Hindlimb muscle (tissue), 1 donor: ENCODE measurements at regions not wholly inside any gene's neighbourhood (a gene's known extent, or its start where the extent isn't known, plus 50 kb on each side); places are given as distances from the start of the nearest gene placed in this dataset.
"Not testable (repeated sequence)": the region's sequence is repeated elsewhere in the genome, so short reads cannot be mapped to it uniquely, and the experiment has no call there.

Source experiments
- DNase-seq: peaks from one replicate; pipeline ENCODE4 v3.0.0-alpha.2; 2013

- no peak for DNase-seq
These were observed 780.4 kb upstream of the SLITRK6 start for GRCh38 chr13:86579662-86580061.

- no peak for DNase-seq
These were observed 782.5 kb upstream of the SLITRK6 start for GRCh38 chr13:86581706-86582105.

GRCh38 chr13:86584301-86584700, 785.1 kb upstream of the SLITRK6 start:
- DNase-seq, result no peak

GRCh38 chr13:86585835-86586234, 786.6 kb upstream of the SLITRK6 start:
- peak; percentile 90 for DNase-seq

- no peak for DNase-seq
These were observed 792.6 kb upstream of the SLITRK6 start for GRCh38 chr13:86591862-86592261.

- DNase-seq, result no peak
These were observed 802.1 kb upstream of the SLITRK6 start for GRCh38 chr13:86601351-86601750.

GRCh38 chr13:86606264-86606663, 807.0 kb upstream of the SLITRK6 start:
- no peak for DNase-seq

- DNase-seq, result no peak
These were observed 809.5 kb upstream of the SLITRK6 start for GRCh38 chr13:86608701-86609100.

- DNase-seq, result no peak
These were observed 834.1 kb upstream of the SLITRK6 start for GRCh38 chr13:86633346-86633745.

- DNase-seq, result not testable (repeated sequence)
These were observed 852.0 kb upstream of the SLITRK6 start for GRCh38 chr13:86651171-86651570.

GRCh38 chr13:86653009-86653408, 853.8 kb upstream of the SLITRK6 start:
- no peak for DNase-seq

- no peak for DNase-seq
These were observed 856.3 kb upstream of the SLITRK6 start for GRCh38 chr13:86655561-86655960.

- DNase-seq, result no peak
These were observed 860.9 kb upstream of the SLITRK6 start for GRCh38 chr13:86660090-86660489.

- DNase-seq, result no peak
These were observed 866.6 kb upstream of the SLITRK6 start for GRCh38 chr13:86665842-86666241.

- no peak for DNase-seq
These were observed 874.8 kb upstream of the SLITRK6 start for GRCh38 chr13:86673931-86674431.

- no peak for DNase-seq
These were observed 882.0 kb upstream of the SLITRK6 start for GRCh38 chr13:86681223-86681622.

GRCh38 chr13:86684402-86684801, 885.2 kb upstream of the SLITRK6 start:
- no peak for DNase-seq

GRCh38 chr13:86689911-86690310, 890.7 kb upstream of the SLITRK6 start:
- no peak for DNase-seq

- DNase-seq, result no peak
These were observed 893.1 kb upstream of the SLITRK6 start for GRCh38 chr13:86692291-86692690.

- no peak for DNase-seq
These were observed 910.8 kb upstream of the SLITRK6 start for GRCh38 chr13:86710013-86710412.

GRCh38 chr13:86710896-86711295, 911.7 kb upstream of the SLITRK6 start:
- no peak for DNase-seq

GRCh38 chr13:86714495-86714894, 915.3 kb upstream of the SLITRK6 start:
- no peak for DNase-seq

GRCh38 chr13:86725105-86725504, 925.9 kb upstream of the SLITRK6 start:
- DNase-seq, result no peak

GRCh38 chr13:86729206-86729605, 930.0 kb upstream of the SLITRK6 start:
- no peak for DNase-seq

- no peak for DNase-seq
These were observed 932.8 kb upstream of the SLITRK6 start for GRCh38 chr13:86731987-86732386.
